HepG2 (cell line): ENCODE measurements at regions not wholly inside any gene's neighbourhood (a gene's known extent, or its start where the extent isn't known, plus 50 kb on each side); places are given as distances from the start of the nearest gene placed in this dataset.

Experiments
- ATAC-seq: fragments of 200-7000 bp; cut with Tn5 transposase; 3 replicates; pipeline ENCODE4 v1.9.1; 2020; ENCODE audit warnings: mild to moderate bottlenecking, moderate library complexity
- BruUV-seq: library from RNA; stranded (reverse); fragments of 400-500 nt; replicated peaks from 2 replicates; lab custom pipeline; 2021; lab: Mats Ljungman, UMichigan
- CTCF ChIA-PET: fragments of 300-600 bp; formaldehyde crosslinking; extraction: SDS; loops from one replicate; lab custom pipeline; 2021; ENCODE audit warnings: low total read pairs, inconsistent platforms, low intra/inter-chr PET ratio; lab: Yijun Ruan, JAX
- POLR2A ChIA-PET: fragments of 350-600 bp; sonication (Branson Sonifier 250); formaldehyde crosslinking; loops from one replicate; lab custom pipeline; 2020; ENCODE audit warnings: antibody characterized with exemption, inconsistent platforms; lab: Yijun Ruan, JAX
- DNase-seq: peaks from one replicate; pipeline ENCODE4 v3.0.0-alpha.2; 2015; ENCODE audit warnings: low spot score
- FAIRE-seq: peaks from 3 replicates; lab custom pipeline; 2011; peaks lifted over from hg19 to GRCh38; lab: Jason Lieb, UNC
- H2AFZ ChIP-seq: one replicate; pipeline ENCODE4 v1.6.1; 2011; ENCODE audit warnings: low read length, inconsistent platforms
- H3K27ac ChIP-seq: fragments of 300-600 bp; 3 replicates; pipeline ENCODE4 v1.8.0; 2011; ENCODE audit warnings: mixed run types, mild to moderate bottlenecking, mixed read lengths, low read length, inconsistent platforms; ENCODE audit not compliant: insufficient read depth; ENCODE audit errors: extremely low read length
- H3K27me3 ChIP-seq, 2 experiments: fragments of 200-600 bp in 1 of 2; 2 replicates in 1 of 2; 3 replicates in 1 of 2; pipeline versions ENCODE4 v1.6.0 to v1.8.0; 2011; ENCODE audit warnings: low read length in 2 of 2, mild to moderate bottlenecking in 2 of 2, moderate library complexity in 2 of 2, inconsistent platforms in 1 of 2; ENCODE audit not compliant: insufficient read depth in 2 of 2, control insufficient read depth in 1 of 2
- H3K36me3 ChIP-seq, 2 experiments: fragments of 200-600 bp in 1 of 2; replicated peaks in 1 of 2; 2 replicates in 1 of 2; 3 replicates in 1 of 2; pipeline versions ENCODE4 v1.5.1 to v1.8.0; 2011; ENCODE audit warnings: low read length in 2 of 2, inconsistent platforms in 1 of 2; ENCODE audit not compliant: insufficient read depth in 2 of 2, control insufficient read depth in 1 of 2
- H3K4me1 ChIP-seq: 2 replicates; pipeline ENCODE4 v1.5.1; 2012; ENCODE audit warnings: low read length, inconsistent platforms; ENCODE audit not compliant: insufficient read depth
- H3K4me2 ChIP-seq: 2 replicates; pipeline ENCODE4 v1.6.0; 2011; ENCODE audit warnings: low read depth, low read length, inconsistent platforms
- H3K4me3 ChIP-seq, 3 experiments: fragments of 200-600 bp in 1 of 3; sonication (generic), shearing (Covaris generic) in 1 of 3; replicated peaks in 1 of 3; 2 replicates each; pipeline ENCODE4 v1.5.1; 2011 to 2016; ENCODE audit warnings: low read length in 3 of 3, inconsistent platforms in 2 of 3, low read depth in 2 of 3, mild to moderate bottlenecking in 2 of 3, control low read depth in 1 of 3, mixed read lengths in 1 of 3; ENCODE audit not compliant: insufficient read depth in 1 of 3
- H3K79me2 ChIP-seq: one replicate; pipeline ENCODE4 v1.6.1; 2011; ENCODE audit warnings: low read length, inconsistent platforms; ENCODE audit not compliant: insufficient read depth
- H3K9ac ChIP-seq: 2 replicates; pipeline ENCODE4 v1.6.0; 2011; ENCODE audit warnings: mild to moderate bottlenecking, low read depth, low read length, inconsistent platforms; ENCODE audit not compliant: insufficient read depth
- H3K9me3 ChIP-seq: 2 replicates; pipeline ENCODE4 v1.5.1; 2012; ENCODE audit warnings: mild to moderate bottlenecking, low read length
- H4K20me1 ChIP-seq: 2 replicates; pipeline ENCODE4 v1.6.0; 2011; ENCODE audit warnings: inconsistent platforms, mild to moderate bottlenecking, low read length, moderate library complexity; ENCODE audit not compliant: insufficient read depth
- ERF ChIP-seq: IDR thresholded peaks from 2 replicates; pipeline ENCODE4 v1.6.1; 2018; ENCODE audit warnings: missing biosample characterization, missing genetic modification reagents
- FOXK2 ChIP-seq: fragments of 450-650 bp; IDR thresholded peaks from 2 replicates; pipeline ENCODE4 v1.6.1; 2016
- HDAC1 ChIP-seq: sonication (generic); formaldehyde crosslinking; IDR thresholded peaks from 2 replicates; pipeline ENCODE4 v1.5.1; 2020; ENCODE audit warnings: mild to moderate bottlenecking, missing genetic modification reagents
- MXD4 ChIP-seq: IDR thresholded peaks from 2 replicates; pipeline ENCODE4 v1.6.1; 2016; ENCODE audit warnings: mild to moderate bottlenecking, missing biosample characterization, missing genetic modification reagents
- NCOA2 ChIP-seq: sonication (generic); formaldehyde crosslinking; IDR thresholded peaks from 2 replicates; pipeline ENCODE4 v1.8.0; 2022; ENCODE audit warnings: inconsistent platforms
- ONECUT2 ChIP-seq: sonication (generic); formaldehyde crosslinking; IDR thresholded peaks from 2 replicates; pipeline ENCODE4 v1.4.0; 2020; ENCODE audit warnings: missing genetic modification reagents
- SMARCC2 ChIP-seq: fragments of 450-650 bp; IDR thresholded peaks from 2 replicates; pipeline ENCODE4 v1.6.1; 2017; ENCODE audit warnings: antibody characterized with exemption, mild to moderate bottlenecking
- TMF1 ChIP-seq: sonication (generic); formaldehyde crosslinking; IDR thresholded peaks from 2 replicates; pipeline ENCODE4 v1.8.1; 2022; ENCODE audit warnings: low read depth, missing genetic modification reagents
- TSC22D2 ChIP-seq: sonication (generic); formaldehyde crosslinking; IDR thresholded peaks from 2 replicates; pipeline ENCODE4 v1.5.1; 2020; ENCODE audit warnings: missing genetic modification reagents, mild to moderate bottlenecking, borderline replicate concordance
- ZFP1 ChIP-seq: IDR thresholded peaks from 2 replicates; pipeline ENCODE4 v1.6.1; 2016
- ZNF350 ChIP-seq: sonication (generic); formaldehyde crosslinking; IDR thresholded peaks from 2 replicates; pipeline ENCODE4 v1.4.0; 2020; ENCODE audit warnings: mild to moderate bottlenecking, low read depth, missing genetic modification reagents, borderline replicate concordance
- ZNF446 ChIP-seq: sonication (generic); formaldehyde crosslinking; IDR thresholded peaks from 2 replicates; pipeline ENCODE4 v1.5.0; 2020; ENCODE audit warnings: mild to moderate bottlenecking, missing genetic modification reagents
- ZNF510 ChIP-seq: sonication (generic); formaldehyde crosslinking; IDR thresholded peaks from 2 replicates; pipeline ENCODE4 v1.4.0; 2020; ENCODE audit warnings: low read depth, mild to moderate bottlenecking, missing genetic modification reagents
- ZNF780A ChIP-seq: sonication (generic); formaldehyde crosslinking; IDR thresholded peaks from 2 replicates; pipeline ENCODE4 v1.8.0; 2022; ENCODE audit warnings: mild to moderate bottlenecking, missing genetic modification reagents, moderate library complexity
- WGBS: methylation state at CpG from one replicate; pipeline ENCODE4 v1.1.6; 2017; ENCODE audit warnings: low lambda C conversion rate; 5-methylcytosine and 5-hydroxymethylcytosine counted together
- in situ Hi-C: cut with HindIII; loops from 2 replicates; pipeline ENCODE4 v1.10.0; 2017; ENCODE audit warnings: low pct_unique_long_range_greater_than_20kb; ENCODE audit not compliant: extremely low pct_ligation_motif_present
- intact Hi-C: fragments of 100-400 bp; cut with micrococcal nuclease; formaldehyde crosslinking; loops from one replicate; pipeline ENCODE4 v1.10.0; 2022; ENCODE audit not compliant: unreplicated experiment
- TF ChIP-seq, protein P1 (sequence below): sonication (generic); formaldehyde crosslinking; IDR thresholded peaks from 2 replicates; pipeline ENCODE4 v1.8.1; 2023; ENCODE audit warnings: mild to moderate bottlenecking, inconsistent platforms, moderate library complexity, missing genetic modification reagents, borderline replicate concordance
- TF ChIP-seq, protein P2 (sequence below): sonication (generic); formaldehyde crosslinking; IDR thresholded peaks from 2 replicates; pipeline ENCODE4 v1.8.0; 2022; ENCODE audit warnings: mild to moderate bottlenecking, missing genetic modification reagents, moderate library complexity
- TF ChIP-seq, protein P3 (sequence below): sonication (generic); formaldehyde crosslinking; IDR thresholded peaks from 2 replicates; pipeline ENCODE4 v1.5.0; 2020; ENCODE audit warnings: missing genetic modification reagents

DNA sequence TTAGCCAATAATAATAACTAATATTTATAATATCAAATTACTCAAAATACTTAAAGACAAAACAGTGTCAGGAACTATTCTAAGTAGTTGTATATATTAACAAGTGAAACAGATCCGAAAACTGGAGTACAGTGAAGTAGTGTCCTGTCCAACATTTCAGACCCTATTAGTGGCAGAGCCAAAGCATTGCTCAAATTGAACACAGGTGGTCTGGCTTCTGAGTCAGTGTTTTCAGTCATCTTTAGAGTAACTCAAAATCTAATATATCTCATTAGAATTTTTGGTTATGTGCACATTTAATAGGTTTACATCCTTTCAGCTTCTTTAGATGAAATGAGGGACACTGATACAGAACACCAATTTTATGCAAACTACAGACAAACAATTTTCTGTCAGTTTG, 652.5 kb downstream of the CDH11 start (continued):
- TF ChIP-seq, protein P1, sequence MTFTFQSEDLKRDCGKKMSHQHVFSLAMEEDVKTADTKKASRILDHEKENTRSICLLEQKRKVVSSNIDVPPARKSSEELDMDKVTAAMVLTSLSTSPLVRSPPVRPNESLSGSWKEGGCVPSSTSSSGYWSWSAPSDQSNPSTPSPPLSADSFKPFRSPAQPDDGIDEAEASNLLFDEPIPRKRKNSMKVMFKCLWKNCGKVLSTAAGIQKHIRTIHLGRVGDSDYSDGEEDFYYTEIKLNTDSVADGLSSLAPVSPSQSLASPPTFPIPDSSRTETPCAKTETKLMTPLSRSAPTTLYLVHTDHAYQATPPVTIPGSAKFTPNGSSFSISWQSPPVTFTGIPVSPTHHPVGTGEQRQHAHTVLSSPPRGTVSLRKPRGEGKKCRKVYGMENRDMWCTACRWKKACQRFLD, result no peak
- TF ChIP-seq MXD4 (CRISPR knock-in tag), result no peak
- TF ChIP-seq SMARCC2, result no peak
- no peak for TF ChIP-seq FOXK2
- no peak for TF ChIP-seq ONECUT2 (CRISPR knock-in tag)
- no peak for TF ChIP-seq ZNF510 (CRISPR knock-in tag)
- no peak for TF ChIP-seq HDAC1
- TF ChIP-seq TSC22D2 (CRISPR knock-in tag), result no peak
- no peak for TF ChIP-seq ZNF446 (CRISPR knock-in tag)
- no peak for TF ChIP-seq TMF1 (CRISPR knock-in tag)
- no peak for TF ChIP-seq NCOA2 (CRISPR knock-in tag)
- TF ChIP-seq ERF (CRISPR knock-in tag), result no peak
- TF ChIP-seq, protein P2, sequence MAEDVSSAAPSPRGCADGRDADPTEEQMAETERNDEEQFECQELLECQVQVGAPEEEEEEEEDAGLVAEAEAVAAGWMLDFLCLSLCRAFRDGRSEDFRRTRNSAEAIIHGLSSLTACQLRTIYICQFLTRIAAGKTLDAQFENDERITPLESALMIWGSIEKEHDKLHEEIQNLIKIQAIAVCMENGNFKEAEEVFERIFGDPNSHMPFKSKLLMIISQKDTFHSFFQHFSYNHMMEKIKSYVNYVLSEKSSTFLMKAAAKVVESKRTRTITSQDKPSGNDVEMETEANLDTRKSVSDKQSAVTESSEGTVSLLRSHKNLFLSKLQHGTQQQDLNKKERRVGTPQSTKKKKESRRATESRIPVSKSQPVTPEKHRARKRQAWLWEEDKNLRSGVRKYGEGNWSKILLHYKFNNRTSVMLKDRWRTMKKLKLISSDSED (CRISPR knock-in tag), result no peak

DNA sequence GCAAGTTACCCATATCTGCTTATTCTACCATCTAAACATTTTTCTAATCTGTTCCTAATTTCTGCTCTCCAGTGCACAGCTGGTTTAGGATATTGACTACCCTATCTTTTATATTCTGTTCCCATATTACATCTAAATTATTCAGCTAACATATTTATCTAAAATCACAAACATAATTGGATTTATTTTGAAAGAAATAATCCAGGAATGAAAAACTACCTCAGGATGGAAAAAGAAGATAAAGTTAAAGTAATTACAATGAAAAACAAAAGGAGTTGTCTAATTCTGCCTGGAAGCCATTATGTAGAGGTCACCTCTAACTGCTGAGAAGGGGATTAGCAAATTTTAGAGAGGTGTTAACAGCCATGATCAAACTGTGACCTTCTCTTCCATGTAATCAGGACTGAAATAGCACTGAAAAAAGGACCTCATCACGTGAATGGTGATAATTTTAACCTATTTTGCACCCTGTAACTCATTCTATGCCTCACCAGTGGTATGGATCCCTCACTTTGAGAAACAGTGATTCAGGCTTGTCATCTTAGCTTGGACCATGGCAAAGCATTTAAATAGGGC, 653.3 kb downstream of the CDH11 start:
- POLR2A ChIA-PET, result no interaction called here

More for the DNA sequence above, 653.3 kb downstream of the CDH11 start:
- Histone ChIP-seq H3K27me3 (no peaks in the 10 kb centered on the region), H3K9ac (no peak overlapping the region), H3K27ac (no peak overlapping the region), H3K4me1 (no peaks in the 10 kb centered on the region), H3K4me2 (no peak overlapping the region), H2AFZ (no peak overlapping the region), H3K4me3 (no peak overlapping the region), H3K36me3 (no peaks in the 10 kb centered on the region), H3K79me2 (no peaks in the 10 kb centered on the region), H4K20me1 (no peaks in the 10 kb centered on the region), H3K9me3 (peaks cover 9% of the 10 kb centered on the region; the same call in 1 of the 2 replicates)
- intact Hi-C loops (no loop called here), in situ Hi-C loops (no loop called here)
- no peak for ATAC-seq
- no peak for FAIRE-seq
- CTCF ChIA-PET, result no interaction called here
- TF ChIP-seq, protein P3, sequence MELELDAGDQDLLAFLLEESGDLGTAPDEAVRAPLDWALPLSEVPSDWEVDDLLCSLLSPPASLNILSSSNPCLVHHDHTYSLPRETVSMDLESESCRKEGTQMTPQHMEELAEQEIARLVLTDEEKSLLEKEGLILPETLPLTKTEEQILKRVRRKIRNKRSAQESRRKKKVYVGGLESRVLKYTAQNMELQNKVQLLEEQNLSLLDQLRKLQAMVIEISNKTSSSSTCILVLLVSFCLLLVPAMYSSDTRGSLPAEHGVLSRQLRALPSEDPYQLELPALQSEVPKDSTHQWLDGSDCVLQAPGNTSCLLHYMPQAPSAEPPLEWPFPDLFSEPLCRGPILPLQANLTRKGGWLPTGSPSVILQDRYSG (CRISPR knock-in tag), result no peak
- no peak for TF ChIP-seq ZNF350 (CRISPR knock-in tag)
- no peak for TF ChIP-seq ZNF780A (CRISPR knock-in tag)
- no peak for TF ChIP-seq ZFP1
- DNase-seq, result no peak
- no TSS peak for BruUV-seq
- WGBS, result 0% methylated on average over 1 of the region's 1 CpG
